Tibial nerve (tissue), 4 donors: ENCODE measurements at regions not wholly inside any gene's neighbourhood (a gene's known extent, or its start where the extent isn't known, plus 50 kb on each side); places are given as distances from the start of the nearest gene placed in this dataset.

Source experiments
- EP300 ChIP-seq, 2 donors: sonication (generic); formaldehyde crosslinking; IDR thresholded peaks; one replicate each; pipeline ENCODE4 v1.6.1; 2017; ENCODE audit warnings: antibody characterized with exemption in 2 of 2, mild to moderate bottlenecking in 1 of 2
- POLR2A ChIP-seq, 2 donors: fragments of 450-650 bp; IDR thresholded peaks; one replicate each; pipeline ENCODE4 v1.6.1; 2017; ENCODE audit warnings: antibody characterized with exemption in 2 of 2, mild to moderate bottlenecking in 2 of 2, moderate library complexity in 2 of 2
- TF ChIP-seq, protein P1 (sequence below), 5 experiments: fragments of 200-600 bp in 3 of 5; fragments of 450-650 bp in 2 of 5; sonication (generic) in 3 of 5; IDR thresholded peaks; one replicate each; pipeline ENCODE4 v1.5.1; 2016 to 2019; ENCODE audit warnings: antibody characterized with exemption in 5 of 5, mild to moderate bottlenecking in 3 of 5, moderate library complexity in 2 of 5

DNA sequence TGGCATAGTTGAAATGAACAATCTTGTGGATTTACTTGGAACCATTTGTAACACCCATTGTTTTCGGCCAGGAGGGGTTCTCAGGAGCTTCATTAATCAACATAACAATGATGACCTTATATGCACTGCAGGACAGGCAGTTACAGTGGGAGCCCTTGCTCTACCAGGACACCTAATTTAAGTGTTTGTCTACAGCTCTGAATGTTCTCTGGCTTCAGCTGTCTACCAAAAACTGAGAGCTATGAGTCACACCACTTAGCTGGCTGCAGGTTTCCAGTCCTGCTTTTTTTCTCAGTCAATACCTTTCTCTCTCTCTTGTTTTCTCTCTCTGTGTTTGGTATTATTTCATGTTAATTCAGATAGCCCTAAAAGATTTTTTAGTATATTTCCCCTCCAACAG, 105.4 kb upstream of the MBNL2 start:
- TF ChIP-seq, protein P1, sequence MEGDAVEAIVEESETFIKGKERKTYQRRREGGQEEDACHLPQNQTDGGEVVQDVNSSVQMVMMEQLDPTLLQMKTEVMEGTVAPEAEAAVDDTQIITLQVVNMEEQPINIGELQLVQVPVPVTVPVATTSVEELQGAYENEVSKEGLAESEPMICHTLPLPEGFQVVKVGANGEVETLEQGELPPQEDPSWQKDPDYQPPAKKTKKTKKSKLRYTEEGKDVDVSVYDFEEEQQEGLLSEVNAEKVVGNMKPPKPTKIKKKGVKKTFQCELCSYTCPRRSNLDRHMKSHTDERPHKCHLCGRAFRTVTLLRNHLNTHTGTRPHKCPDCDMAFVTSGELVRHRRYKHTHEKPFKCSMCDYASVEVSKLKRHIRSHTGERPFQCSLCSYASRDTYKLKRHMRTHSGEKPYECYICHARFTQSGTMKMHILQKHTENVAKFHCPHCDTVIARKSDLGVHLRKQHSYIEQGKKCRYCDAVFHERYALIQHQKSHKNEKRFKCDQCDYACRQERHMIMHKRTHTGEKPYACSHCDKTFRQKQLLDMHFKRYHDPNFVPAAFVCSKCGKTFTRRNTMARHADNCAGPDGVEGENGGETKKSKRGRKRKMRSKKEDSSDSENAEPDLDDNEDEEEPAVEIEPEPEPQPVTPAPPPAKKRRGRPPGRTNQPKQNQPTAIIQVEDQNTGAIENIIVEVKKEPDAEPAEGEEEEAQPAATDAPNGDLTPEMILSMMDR (IDR thresholded peaks at IDR 0.05): no peak
- TF ChIP-seq POLR2A (IDR thresholded peaks at IDR 0.05) (no peak), EP300 (IDR thresholded peaks at IDR 0.05) (no peak)
